ENCODE measurements at regions not wholly inside any gene's neighbourhood (a gene's known extent, or its start where the extent isn't known, plus 50 kb on each side); places are given as distances from the start of the nearest gene placed in this dataset.

GRCh38 chr11:82233201-82233600 lies 500.5 kb downstream of the FAM181B start (continued):
- TF ChIP-seq SP1 (IDR thresholded peaks at IDR 0.05; ENCODE audit: low read depth, low read length) (no peak), ZNF207 (IDR thresholded peaks at IDR 0.05; ENCODE audit: borderline replicate concordance) (no peak), YY1 (IDR thresholded peaks at IDR 0.05; ENCODE audit: low read depth, low read length) (no peak), CTCF (IDR thresholded peaks at IDR 0.05 in 2 of 3, conservative IDR thresholded peaks at IDR 0.05 in 1 of 3; ENCODE audit: control insufficient read depth in 2 of 3, extremely low read depth in 1 of 3, insufficient read depth in 1 of 3, low read depth in 3 of 3, low read length in 3 of 3) (no peak)

DNA sequence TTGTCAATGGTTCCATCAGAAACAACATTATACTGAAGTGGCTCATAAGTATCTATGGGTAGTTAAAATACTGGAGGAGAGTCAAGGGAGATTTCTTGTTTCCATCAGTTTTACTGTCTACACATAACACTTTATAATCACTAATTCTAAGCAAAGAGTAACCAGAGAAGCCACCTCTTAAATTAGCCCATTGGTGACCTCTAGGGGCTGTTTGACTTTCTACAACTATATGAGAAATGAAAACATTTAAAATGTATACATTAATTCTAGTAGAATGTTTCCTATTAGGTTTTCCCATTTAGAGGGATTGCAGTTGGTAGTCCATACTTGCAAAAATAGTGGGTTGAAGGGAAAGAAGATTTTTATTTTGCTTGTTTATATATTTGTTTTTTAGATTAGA lies 504.3 kb downstream of the FAM181B start:
- DNase-seq (ENCODE audit: low read depth, low spot score) (no peak), ATAC-seq (peak; percentile 78), FAIRE-seq (no peak)
- POLR2A ChIA-PET = no interaction called here
- SMC1A ChIA-PET (ENCODE audit: uncharacterized antibody, unreplicated experiment) = interaction anchor here (0.6 to 7.1 kb wide), 2 partner anchors 17 to 586 kb away, joined by 3 to 34 read pairs; no protein-coding TSS in a partner anchor
- Histone ChIP-seq H3K9me3 (replicated peaks; ENCODE audit: control insufficient read depth, insufficient read depth, low read length) (no peaks in the 10 kb centered on the region), H3K4me3 (no peak overlapping the region), H4K20me1 (ENCODE audit: control insufficient read depth, insufficient read depth) (no peaks in the 10 kb centered on the region), H3K27me3 (replicated peaks in 1 of 2; ENCODE audit: control insufficient read depth in 2 of 2, insufficient read depth in 2 of 2, low read length in 1 of 2) (no peaks in the 10 kb centered on the region; a peak in 1 of 4 replicates), H3K36me3 (ENCODE audit: control insufficient read depth in 2 of 2, insufficient read depth in 2 of 2, low read length in 1 of 2) (no peaks in the 10 kb centered on the region), H2AFZ (ENCODE audit: control insufficient read depth, low read depth, low read length) (no peak overlapping the region), H3K9ac (ENCODE audit: control insufficient read depth, insufficient read depth, low read length) (no peak overlapping the region), H3K27ac (ENCODE audit: control insufficient read depth, insufficient read depth) (no peak overlapping the region), H3K79me2 (ENCODE audit: control insufficient read depth, insufficient read depth, low read length) (no peaks in the 10 kb centered on the region), H3K4me2 (ENCODE audit: control insufficient read depth, insufficient read depth) (no peak overlapping the region), H3K4me1 (ENCODE audit: control insufficient read depth, insufficient read depth, low read length) (no peaks in the 10 kb centered on the region)
- RAD21 ChIA-PET (ENCODE audit: unreplicated experiment) = no interaction called here
- CTCF ChIA-PET = interaction anchor here (0.6 to 2.2 kb wide), 3 partner anchors 11 to 587 kb away, joined by 3 to 9 read pairs (median 3); no protein-coding TSS in a partner anchor
- no TSS peak for BruUV-seq (replicated peaks)
- in situ Hi-C loops (cut with MboI) (no loop called here), intact Hi-C loops (cut with micrococcal nuclease; ENCODE audit: unreplicated experiment) (loop anchor here (1.0 to 5.0 kb wide), 2 partner anchors 572 to 585 kb away; no protein-coding TSS in a partner anchor)
- TF ChIP-seq SUPT20H (IDR thresholded peaks at IDR 0.05; ENCODE audit: borderline replicate concordance, control insufficient read depth, low read depth, low read length) = no peak
- peak; percentile 69 for TF ChIP-seq RAD21 (IDR thresholded peaks at IDR 0.05; ENCODE audit: insufficient read depth, low read depth, low read length)
- TF ChIP-seq SKIL (IDR thresholded peaks at IDR 0.05; ENCODE audit: low read depth, poor library complexity, severe bottlenecking) = no peak
- TF ChIP-seq SMC3 (IDR thresholded peaks at IDR 0.05; ENCODE audit: borderline replicate concordance, low read length) = peak; percentile 30; the same call in 1 of the 2 replicates
- TF ChIP-seq NFXL1 (IDR thresholded peaks at IDR 0.05; ENCODE audit: borderline replicate concordance) = no peak
- peak; percentile 19 to 55 (median 29); a peak in 3 of 6 replicates for TF ChIP-seq CTCF (IDR thresholded peaks at IDR 0.05 in 2 of 3, conservative IDR thresholded peaks at IDR 0.05 in 1 of 3; ENCODE audit: control insufficient read depth in 2 of 3, extremely low read depth in 1 of 3, insufficient read depth in 1 of 3, low read depth in 3 of 3, low read length in 3 of 3)
- no peak for TF ChIP-seq POLR2AphosphoS2 (IDR thresholded peaks at IDR 0.05; ENCODE audit: low read depth, low read length)
